ENCODE measurements at regions not wholly inside any gene's neighbourhood (a gene's known extent, or its start where the extent isn't known, plus 50 kb on each side); places are given as distances from the start of the nearest gene placed in this dataset.

GRCh38 chr4:137200322-137200721 is 332.0 kb downstream of the PCDH18 start:
- 53 to 56% methylated on average over 2 of the region's 2 CpGs for WGBS, 2 donors
- Histone ChIP-seq H3K27ac (no peak overlapping the region), H3K9me3 (no peaks in the 10 kb centered on the region), H3K36me3 (no peaks in the 10 kb centered on the region), H3K4me3 (replicated peaks in 1 of 3) (no peak overlapping the region), H3K27me3 (no peaks in the 10 kb centered on the region), H3K4me1 (no peaks in the 10 kb centered on the region)
- no peak for TF ChIP-seq CTCF (IDR thresholded peaks at IDR 0.05)
- no peak for TF ChIP-seq POLR2A (IDR thresholded peaks at IDR 0.05)
- DNase-seq: no peak
- intact Hi-C loops (cut with DNase I): no loop called here

- Histone ChIP-seq H3K27ac (no peak overlapping the region), H3K4me3 (replicated peaks in 1 of 3) (no peak overlapping the region)
Observed at GRCh38 chr4:137198791-137199190, 333.5 kb downstream of the PCDH18 start.

GRCh38 chr4:137194670-137195069 is 337.6 kb downstream of the PCDH18 start:
- TF ChIP-seq CTCF (IDR thresholded peaks at IDR 0.05) (no peak), POLR2A (IDR thresholded peaks at IDR 0.05) (no peak)
- no peak overlapping the region for H3K27ac ChIP-seq
- DNase-seq: no peak
- no peaks in the 10 kb centered on the region for H3K4me1 ChIP-seq
- 90% methylated on average over 1 of the region's 1 CpG for WGBS, 2 donors
- H3K27me3 ChIP-seq: no peaks in the 10 kb centered on the region
- intact Hi-C loops (cut with DNase I): no loop called here
- no peaks in the 10 kb centered on the region for H3K36me3 ChIP-seq
- H3K9me3 ChIP-seq: no peaks in the 10 kb centered on the region
- H3K4me3 ChIP-seq (replicated peaks in 1 of 3): no peak overlapping the region

More at GRCh38 chr4:137198791-137199190, 333.5 kb downstream of the PCDH18 start:
- no peak for DNase-seq
- Histone ChIP-seq H3K9me3 (no peaks in the 10 kb centered on the region), H3K4me1 (no peaks in the 10 kb centered on the region), H3K27me3 (no peaks in the 10 kb centered on the region), H3K36me3 (no peaks in the 10 kb centered on the region)
- TF ChIP-seq CTCF (IDR thresholded peaks at IDR 0.05): no peak
- TF ChIP-seq POLR2A (IDR thresholded peaks at IDR 0.05): no peak
- intact Hi-C loops (cut with DNase I): no loop called here
- WGBS, 2 donors: 71 to 83% methylated on average over 4 of the region's 4 CpGs

GRCh38 chr4:137193564-137193963 is 338.7 kb downstream of the PCDH18 start:
- no peaks in the 10 kb centered on the region for H3K4me1 ChIP-seq
- WGBS, 2 donors: 25 to 50% methylated on average over 1 of the region's 1 CpG
- no peak overlapping the region for H3K4me3 ChIP-seq (replicated peaks in 1 of 3)
- H3K27ac ChIP-seq: no peak overlapping the region
- TF ChIP-seq CTCF (IDR thresholded peaks at IDR 0.05) (no peak), POLR2A (IDR thresholded peaks at IDR 0.05) (no peak)
- DNase-seq: no peak
- no peaks in the 10 kb centered on the region for H3K9me3 ChIP-seq
- H3K27me3 ChIP-seq: no peaks in the 10 kb centered on the region
- intact Hi-C loops (cut with DNase I): no loop called here
- H3K36me3 ChIP-seq: no peaks in the 10 kb centered on the region

- intact Hi-C loops (cut with DNase I): no loop called here
- WGBS, 2 donors: 87 to 90% methylated on average over 1 of the region's 1 CpG
Observed at GRCh38 chr4:137181293-137181899, 350.9 kb downstream of the PCDH18 start.

More at GRCh38 chr4:137181293-137181899, 350.9 kb downstream of the PCDH18 start:
- Histone ChIP-seq H3K27me3 (no peaks in the 10 kb centered on the region), H3K36me3 (no peaks in the 10 kb centered on the region), H3K27ac (no peak overlapping the region), H3K9me3 (no peaks in the 10 kb centered on the region), H3K4me3 (replicated peaks in 1 of 3) (no peak overlapping the region), H3K4me1 (no peaks in the 10 kb centered on the region)
- DNase-seq: no peak
- TF ChIP-seq POLR2A (IDR thresholded peaks at IDR 0.05) (no peak), CTCF (IDR thresholded peaks at IDR 0.05) (no peak)
